ENCODE measurements at regions not wholly inside any gene's neighbourhood (a gene's known extent, or its start where the extent isn't known, plus 50 kb on each side); places are given as distances from the start of the nearest gene placed in this dataset.

- TF ChIP-seq, protein P1, sequence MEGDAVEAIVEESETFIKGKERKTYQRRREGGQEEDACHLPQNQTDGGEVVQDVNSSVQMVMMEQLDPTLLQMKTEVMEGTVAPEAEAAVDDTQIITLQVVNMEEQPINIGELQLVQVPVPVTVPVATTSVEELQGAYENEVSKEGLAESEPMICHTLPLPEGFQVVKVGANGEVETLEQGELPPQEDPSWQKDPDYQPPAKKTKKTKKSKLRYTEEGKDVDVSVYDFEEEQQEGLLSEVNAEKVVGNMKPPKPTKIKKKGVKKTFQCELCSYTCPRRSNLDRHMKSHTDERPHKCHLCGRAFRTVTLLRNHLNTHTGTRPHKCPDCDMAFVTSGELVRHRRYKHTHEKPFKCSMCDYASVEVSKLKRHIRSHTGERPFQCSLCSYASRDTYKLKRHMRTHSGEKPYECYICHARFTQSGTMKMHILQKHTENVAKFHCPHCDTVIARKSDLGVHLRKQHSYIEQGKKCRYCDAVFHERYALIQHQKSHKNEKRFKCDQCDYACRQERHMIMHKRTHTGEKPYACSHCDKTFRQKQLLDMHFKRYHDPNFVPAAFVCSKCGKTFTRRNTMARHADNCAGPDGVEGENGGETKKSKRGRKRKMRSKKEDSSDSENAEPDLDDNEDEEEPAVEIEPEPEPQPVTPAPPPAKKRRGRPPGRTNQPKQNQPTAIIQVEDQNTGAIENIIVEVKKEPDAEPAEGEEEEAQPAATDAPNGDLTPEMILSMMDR (IDR thresholded peaks at IDR 0.05; ENCODE audit: low read depth, low read length) = no peak
- DNase-seq (ENCODE audit: extremely low read depth, low read depth) = no peak
These were observed 203.9 kb upstream of the BLID start for GRCh38 chr11:122319691-122320620.

- TF ChIP-seq, protein P1 (IDR thresholded peaks at IDR 0.05; ENCODE audit: low read depth, low read length) = no peak
- DNase-seq (ENCODE audit: extremely low read depth, low read depth) = no peak
These were observed 203.1 kb upstream of the BLID start for GRCh38 chr11:122319085-122319484.

- TF ChIP-seq, protein P1 (IDR thresholded peaks at IDR 0.05; ENCODE audit: low read depth, low read length) = no peak
- no peak for DNase-seq (ENCODE audit: extremely low read depth, low read depth)
These were observed 201.3 kb upstream of the BLID start for GRCh38 chr11:122317305-122317704.

DNA sequence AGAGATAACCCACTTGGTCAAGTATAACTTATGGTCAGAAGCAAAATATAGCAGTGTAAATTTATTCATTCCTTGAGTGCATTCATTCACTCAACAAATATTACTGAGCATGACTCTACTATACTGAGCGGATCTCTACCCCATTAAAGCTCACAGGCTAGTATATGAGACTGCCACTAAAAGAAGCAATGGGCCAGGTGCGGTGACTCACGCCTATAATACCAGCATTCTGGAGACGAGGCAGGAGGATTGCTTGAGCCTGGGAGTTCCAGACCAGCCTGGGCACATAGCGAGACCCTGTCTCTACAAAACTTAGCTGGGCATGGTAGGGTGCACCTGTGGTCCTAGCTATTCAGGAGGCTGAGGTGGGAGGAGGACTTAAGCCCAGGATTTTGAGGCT lies 197.6 kb upstream of the BLID start:
- TF ChIP-seq, protein P1 (IDR thresholded peaks at IDR 0.05; ENCODE audit: low read depth, low read length) = no peak
- no peak for DNase-seq (ENCODE audit: extremely low read depth, low read depth)

DNA sequence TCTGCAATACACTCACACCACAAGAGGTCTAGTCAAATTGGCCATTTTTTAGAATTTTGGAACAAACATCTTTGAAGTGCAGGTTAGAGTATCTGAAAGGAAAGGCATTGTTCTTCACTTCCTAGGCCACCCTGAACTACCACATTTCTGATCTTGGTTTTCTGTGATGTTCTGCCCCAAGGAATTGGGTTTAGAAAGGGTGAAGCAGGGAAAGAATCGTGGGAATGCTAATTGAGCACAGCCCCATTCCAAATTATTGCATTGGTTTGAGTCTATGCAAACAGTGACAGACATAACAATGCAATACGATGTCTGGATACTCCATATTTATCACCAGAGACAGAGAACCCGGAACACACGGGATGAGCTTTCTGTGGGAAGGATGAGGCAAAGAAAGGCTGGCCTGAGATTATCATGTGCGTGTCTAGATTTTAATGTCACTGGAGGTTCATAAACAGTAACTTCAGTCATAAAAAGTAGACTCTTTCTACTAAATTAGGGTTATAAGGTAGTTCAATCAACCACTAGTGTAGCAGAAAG lies 195.3 kb upstream of the BLID start:
- DNase-seq (ENCODE audit: extremely low read depth, low read depth) = no peak
- TF ChIP-seq, protein P1 (IDR thresholded peaks at IDR 0.05; ENCODE audit: low read depth, low read length) = no peak

GRCh38 chr11:122310766-122311165 lies 194.8 kb upstream of the BLID start:
- TF ChIP-seq, protein P1 (IDR thresholded peaks at IDR 0.05; ENCODE audit: low read depth, low read length) = no peak
- no peak for DNase-seq (ENCODE audit: extremely low read depth, low read depth)

- no peak for DNase-seq (ENCODE audit: extremely low read depth, low read depth)
- TF ChIP-seq, protein P1 (IDR thresholded peaks at IDR 0.05; ENCODE audit: low read depth, low read length) = no peak
These were observed 193.4 kb upstream of the BLID start for GRCh38 chr11:122309262-122309925.
